ENCODE measurements at regions not wholly inside any gene's neighbourhood (a gene's known extent, or its start where the extent isn't known, plus 50 kb on each side); places are given as distances from the start of the nearest gene placed in this dataset.

GRCh38 chr9:6703898-6704639, 53.7 kb upstream of the KDM4C start (continued):
- TF ChIP-seq PRDM15 (CRISPR knock-in tag; IDR thresholded peaks at IDR 0.05) (peak; percentile 57; the same call in 1 of the 2 replicates), SP1 (IDR thresholded peaks at IDR 0.05; ENCODE audit: low read depth, low read length) (no peak), CEBPB (IDR thresholded peaks at IDR 0.05; ENCODE audit: borderline replicate concordance in 1 of 2, low read depth in 2 of 2, low read length in 2 of 2) (no peak), BCLAF1 (IDR thresholded peaks at IDR 0.05) (no peak), SREBF1 (IDR thresholded peaks at IDR 0.05; ENCODE audit: low read length) (peak; percentile 30; the same call in 1 of the 2 replicates), EZH2 (IDR thresholded peaks at IDR 0.05; ENCODE audit: borderline replicate concordance, control insufficient read depth, low read depth, low read length) (no peak), ETV6 (conservative IDR thresholded peaks at IDR 0.05 in 1 of 2, IDR thresholded peaks at IDR 0.05 in 1 of 2; ENCODE audit: borderline replicate concordance in 1 of 2, low read depth in 1 of 2) (no peak), TBL1XR1 (IDR thresholded peaks at IDR 0.05; ENCODE audit: low read depth, low read length) (peak; percentile 69; the same call in 1 of the 2 replicates), YY1 (IDR thresholded peaks at IDR 0.05; ENCODE audit: low read depth, low read length) (no peak; the same call in 1 of the 2 replicates), ASH2L (IDR thresholded peaks at IDR 0.05; ENCODE audit: borderline replicate concordance, low read depth) (0 out of 2 replicates have a peak, but pooled peaks have one; percentile 35)
- TF ChIP-seq, protein P1, sequence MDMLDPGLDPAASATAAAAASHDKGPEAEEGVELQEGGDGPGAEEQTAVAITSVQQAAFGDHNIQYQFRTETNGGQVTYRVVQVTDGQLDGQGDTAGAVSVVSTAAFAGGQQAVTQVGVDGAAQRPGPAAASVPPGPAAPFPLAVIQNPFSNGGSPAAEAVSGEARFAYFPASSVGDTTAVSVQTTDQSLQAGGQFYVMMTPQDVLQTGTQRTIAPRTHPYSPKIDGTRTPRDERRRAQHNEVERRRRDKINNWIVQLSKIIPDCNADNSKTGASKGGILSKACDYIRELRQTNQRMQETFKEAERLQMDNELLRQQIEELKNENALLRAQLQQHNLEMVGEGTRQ (IDR thresholded peaks at IDR 0.05; ENCODE audit: borderline replicate concordance, low read depth, low read length): peak; percentile 100
- TF ChIP-seq, protein P2, sequence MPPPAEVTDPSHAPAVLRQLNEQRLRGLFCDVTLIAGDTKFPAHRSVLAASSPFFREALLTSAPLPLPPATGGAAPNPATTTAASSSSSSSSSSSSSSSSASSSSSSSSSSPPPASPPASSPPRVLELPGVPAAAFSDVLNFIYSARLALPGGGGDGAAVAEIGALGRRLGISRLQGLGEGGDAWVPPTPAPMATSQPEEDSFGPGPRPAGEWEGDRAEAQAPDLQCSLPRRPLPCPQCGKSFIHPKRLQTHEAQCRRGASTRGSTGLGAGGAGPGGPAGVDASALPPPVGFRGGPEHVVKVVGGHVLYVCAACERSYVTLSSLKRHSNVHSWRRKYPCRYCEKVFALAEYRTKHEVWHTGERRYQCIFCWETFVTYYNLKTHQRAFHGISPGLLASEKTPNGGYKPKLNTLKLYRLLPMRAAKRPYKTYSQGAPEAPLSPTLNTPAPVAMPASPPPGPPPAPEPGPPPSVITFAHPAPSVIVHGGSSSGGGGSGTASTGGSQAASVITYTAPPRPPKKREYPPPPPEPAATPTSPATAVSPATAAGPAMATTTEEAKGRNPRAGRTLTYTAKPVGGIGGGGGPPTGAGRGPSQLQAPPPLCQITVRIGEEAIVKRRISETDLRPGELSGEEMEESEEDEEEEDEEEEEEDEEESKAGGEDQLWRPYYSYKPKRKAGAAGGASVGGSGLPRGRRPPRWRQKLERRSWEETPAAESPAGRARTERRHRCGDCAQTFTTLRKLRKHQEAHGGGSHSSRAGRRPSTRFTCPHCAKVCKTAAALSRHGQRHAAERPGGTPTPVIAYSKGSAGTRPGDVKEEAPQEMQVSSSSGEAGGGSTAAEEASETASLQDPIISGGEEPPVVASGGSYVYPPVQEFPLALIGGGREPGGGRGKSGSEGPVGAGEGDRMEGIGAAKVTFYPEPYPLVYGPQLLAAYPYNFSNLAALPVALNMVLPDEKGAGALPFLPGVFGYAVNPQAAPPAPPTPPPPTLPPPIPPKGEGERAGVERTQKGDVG (CRISPR knock-in tag; IDR thresholded peaks at IDR 0.05): 0 out of 2 replicates have a peak, but pooled peaks have one; percentile 67
- TF ChIP-seq, protein P3, sequence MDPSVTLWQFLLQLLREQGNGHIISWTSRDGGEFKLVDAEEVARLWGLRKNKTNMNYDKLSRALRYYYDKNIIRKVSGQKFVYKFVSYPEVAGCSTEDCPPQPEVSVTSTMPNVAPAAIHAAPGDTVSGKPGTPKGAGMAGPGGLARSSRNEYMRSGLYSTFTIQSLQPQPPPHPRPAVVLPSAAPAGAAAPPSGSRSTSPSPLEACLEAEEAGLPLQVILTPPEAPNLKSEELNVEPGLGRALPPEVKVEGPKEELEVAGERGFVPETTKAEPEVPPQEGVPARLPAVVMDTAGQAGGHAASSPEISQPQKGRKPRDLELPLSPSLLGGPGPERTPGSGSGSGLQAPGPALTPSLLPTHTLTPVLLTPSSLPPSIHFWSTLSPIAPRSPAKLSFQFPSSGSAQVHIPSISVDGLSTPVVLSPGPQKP (IDR thresholded peaks at IDR 0.05; ENCODE audit: low read depth, low read length): no peak

All from GM12878 (cell line).